RCC 7860 (cell line): ENCODE measurements at regions not wholly inside any gene's neighbourhood (a gene's known extent, or its start where the extent isn't known, plus 50 kb on each side); places are given as distances from the start of the nearest gene placed in this dataset.

ENCODE experiments used
- DNase-seq: peaks from one replicate; pipeline ENCODE4 v3.0.0-alpha.2; 2015; ENCODE audit warnings: low spot score
- FAIRE-seq: peaks from 2 replicates; lab custom pipeline; 2012; peaks lifted over from hg19 to GRCh38; lab: Jason Lieb, UNC

- FAIRE-seq (no peak), DNase-seq (no peak)
These were observed 80.0 kb downstream of the CLDN34 start for GRCh38 chrX:10047133-10047532.

GRCh38 chrX:10047631-10048030 is 80.5 kb downstream of the CLDN34 start:
- DNase-seq = no peak
- no peak for FAIRE-seq

GRCh38 chrX:10048076-10048475 is 80.9 kb downstream of the CLDN34 start:
- FAIRE-seq = no peak

GRCh38 chrX:10048707-10049106 is 81.5 kb downstream of the CLDN34 start:
- DNase-seq = no peak
- FAIRE-seq = no peak

More at GRCh38 chrX:10048076-10048475, 80.9 kb downstream of the CLDN34 start:
- no peak for DNase-seq

- no peak for FAIRE-seq
- no peak for DNase-seq
These were observed 82.1 kb downstream of the CLDN34 start for GRCh38 chrX:10049236-10049635.

- no peak for DNase-seq
- no peak for FAIRE-seq
These were observed 83.3 kb downstream of the CLDN34 start for GRCh38 chrX:10050481-10050880.

GRCh38 chrX:10051866-10052480 is 84.8 kb downstream of the CLDN34 start:
- DNase-seq = no peak
- no peak for FAIRE-seq

GRCh38 chrX:10052906-10053625 is 85.9 kb downstream of the CLDN34 start:
- no peak for DNase-seq

GRCh38 chrX:10054396-10054795 is 87.2 kb downstream of the CLDN34 start:
- FAIRE-seq = no peak
- DNase-seq = no peak

More at GRCh38 chrX:10052906-10053625, 85.9 kb downstream of the CLDN34 start:
- FAIRE-seq = no peak

GRCh38 chrX:10055430-10055829 is 88.3 kb downstream of the CLDN34 start:
- no peak for FAIRE-seq
- no peak for DNase-seq

- no peak for DNase-seq
- FAIRE-seq = no peak
These were observed 94.4 kb upstream of the CLCN4 start for GRCh38 chrX:10062352-10062751.

GRCh38 chrX:10062980-10063379 is 93.8 kb upstream of the CLCN4 start:
- no peak for DNase-seq
- FAIRE-seq = no peak

- DNase-seq = no peak
- FAIRE-seq = no peak
These were observed 92.0 kb upstream of the CLCN4 start for GRCh38 chrX:10064736-10065135.

GRCh38 chrX:10070714-10071436 is 85.9 kb upstream of the CLCN4 start:
- DNase-seq (no peak), FAIRE-seq (no peak)

GRCh38 chrX:10071451-10072144 is 85.2 kb upstream of the CLCN4 start:
- DNase-seq = no peak
- no peak for FAIRE-seq

- FAIRE-seq = no peak
These were observed 83.8 kb upstream of the CLCN4 start for GRCh38 chrX:10072786-10073568.

GRCh38 chrX:10073671-10074070 is 83.1 kb upstream of the CLCN4 start:
- FAIRE-seq (no peak), DNase-seq (no peak)

More at GRCh38 chrX:10072786-10073568, 83.8 kb upstream of the CLCN4 start:
- no peak for DNase-seq

GRCh38 chrX:10074241-10074941 is 82.4 kb upstream of the CLCN4 start:
- FAIRE-seq (no peak), DNase-seq (no peak)

- DNase-seq (no peak), FAIRE-seq (no peak)
These were observed 80.0 kb upstream of the CLCN4 start for GRCh38 chrX:10076765-10077164.
